K562 (cell line): ENCODE measurements at regions not wholly inside any gene's neighbourhood (a gene's known extent, or its start where the extent isn't known, plus 50 kb on each side); places are given as distances from the start of the nearest gene placed in this dataset.

Experiments used
- ATAC-seq: fragments of 200-7000 bp; cut with Tn5 transposase; 3 replicates; pipeline ENCODE4 v1.9.1; 2020; ENCODE audit warnings: moderate library complexity
- BruUV-seq: library from RNA; stranded (reverse); fragments of 400-500 nt; replicated peaks from 2 replicates; lab custom pipeline; 2021; lab: Mats Ljungman, UMichigan
- CTCF ChIA-PET: fragments of 300-600 bp; formaldehyde crosslinking; extraction: SDS; loops from one replicate; lab custom pipeline; 2021; ENCODE audit warnings: low intra/inter-chr PET ratio; lab: Yijun Ruan, JAX
- POLR2A ChIA-PET: fragments of 300-600, 350-650 bp; sonication (Branson Sonifier 250); formaldehyde crosslinking; extraction: SDS; loops from one replicate; lab custom pipeline; 2021; ENCODE audit warnings: antibody characterized with exemption, inconsistent platforms; lab: Yijun Ruan, JAX
- DNase-seq, 4 experiments: peaks; one replicate each; pipeline versions ENCODE4 v3.0.0 to v3.0.0-alpha.2; 2011 to 2018; ENCODE audit warnings: low spot score in 3 of 4, mixed read lengths in 3 of 4; ENCODE audit errors: extremely low read depth in 1 of 4
- FAIRE-seq: peaks from 2 replicates; lab custom pipeline; 2011; peaks lifted over from hg19 to GRCh38; lab: Jason Lieb, UNC
- H2AFZ ChIP-seq: 2 replicates; pipeline ENCODE4 v1.6.0; 2011; ENCODE audit warnings: low read depth, low read length, control low read depth, inconsistent platforms
- H3K27ac ChIP-seq: fragments of 200-600 bp; 3 replicates; pipeline ENCODE4 v1.8.0; 2011; ENCODE audit warnings: low read depth, mild to moderate bottlenecking, control low read depth, inconsistent platforms, low read length, moderate library complexity, mixed read lengths; ENCODE audit errors: extremely low read depth
- H3K27me3 ChIP-seq, 2 experiments: fragments of 300-600 bp in 1 of 2; 2 replicates in 1 of 2; 3 replicates in 1 of 2; pipeline versions ENCODE4 v1.6.0 to v1.8.0; 2011; ENCODE audit warnings: inconsistent platforms in 2 of 2, low read length in 2 of 2, mild to moderate bottlenecking in 1 of 2, mixed read lengths in 1 of 2, moderate library complexity in 1 of 2; ENCODE audit not compliant: control insufficient read depth in 2 of 2, insufficient read depth in 2 of 2
- H3K36me3 ChIP-seq: fragments of 300-600 bp; 3 replicates; pipeline ENCODE4 v1.8.0; 2011; ENCODE audit warnings: mild to moderate bottlenecking, low read length, inconsistent platforms; ENCODE audit not compliant: control insufficient read depth, insufficient read depth
- H3K4me1 ChIP-seq, 2 experiments: fragments of 200-600 bp in 1 of 2; replicated peaks in 1 of 2; 2 replicates in 1 of 2; 3 replicates in 1 of 2; pipeline versions ENCODE4 v1.5.1 to v1.8.0; 2011; ENCODE audit warnings: inconsistent platforms in 2 of 2, low read length in 2 of 2, mild to moderate bottlenecking in 1 of 2, mixed read lengths in 1 of 2, moderate library complexity in 1 of 2; ENCODE audit not compliant: control insufficient read depth in 2 of 2, insufficient read depth in 2 of 2
- H3K4me2 ChIP-seq: 2 replicates; pipeline ENCODE4 v1.6.1; 2011; ENCODE audit warnings: low read length, control low read depth, inconsistent platforms, mixed read lengths; ENCODE audit not compliant: insufficient read depth
- H3K4me3 ChIP-seq: fragments of 200-600 bp; sonication (generic), shearing (Covaris generic); 2 replicates; pipeline ENCODE4 v1.5.1; 2016; ENCODE audit warnings: control low read depth, inconsistent platforms
- H3K79me2 ChIP-seq: fragments of 200-600 bp; 3 replicates; pipeline ENCODE4 v1.8.0; 2011; ENCODE audit warnings: low read length, inconsistent platforms; ENCODE audit not compliant: control insufficient read depth, insufficient read depth
- H3K9ac ChIP-seq, 2 experiments: 2 replicates each; pipeline versions ENCODE4 v1.6.0 to v1.6.1; 2011; ENCODE audit warnings: low read depth in 2 of 2, low read length in 2 of 2, control low read depth in 1 of 2, inconsistent platforms in 1 of 2, mild to moderate bottlenecking in 1 of 2, mixed read lengths in 1 of 2; ENCODE audit not compliant: insufficient read depth in 1 of 2
- H3K9me1 ChIP-seq: one replicate; pipeline ENCODE4 v1.6.0; 2011; ENCODE audit warnings: inconsistent platforms, mild to moderate bottlenecking, low read length, moderate library complexity; ENCODE audit not compliant: control insufficient read depth, insufficient read depth
- H3K9me3 ChIP-seq: replicated peaks from 2 replicates; pipeline ENCODE4 v1.5.1; 2011; ENCODE audit warnings: low read depth, low read length, inconsistent platforms; ENCODE audit not compliant: control insufficient read depth, insufficient read depth
- H4K20me1 ChIP-seq: replicated peaks from 2 replicates; pipeline ENCODE4 v1.6.1; 2011; ENCODE audit warnings: low read length, inconsistent platforms, mixed read lengths; ENCODE audit not compliant: control insufficient read depth, insufficient read depth
- ARID4B ChIP-seq: sonication (generic); formaldehyde crosslinking; IDR thresholded peaks from 2 replicates; pipeline ENCODE4 v1.8.0; 2022; ENCODE audit warnings: mild to moderate bottlenecking, missing genetic modification reagents
- CCAR2 ChIP-seq: fragments of 200-400 bp; formaldehyde crosslinking; IDR thresholded peaks from 2 replicates; pipeline ENCODE4 v1.6.1; 2017; ENCODE audit warnings: mild to moderate bottlenecking, low read depth, low read length
- CHD2 ChIP-seq: IDR thresholded peaks from 2 replicates; pipeline ENCODE4 v1.6.1; 2011; ENCODE audit warnings: low read depth, low read length
- DPF2 ChIP-seq: fragments of 450-650 bp; IDR thresholded peaks from 2 replicates; pipeline ENCODE4 v1.6.1; 2016
- ETV6 ChIP-seq, 3 experiments: fragments of 150-350 bp in 1 of 3; sonication (generic) in 1 of 3; formaldehyde crosslinking in 1 of 3; IDR thresholded peaks; 2 replicates each; pipeline versions ENCODE4 v1.6.1 to v1.8.0; 2014 to 2022; ENCODE audit warnings: borderline replicate concordance in 2 of 3, low read depth in 2 of 3, antibody characterized with exemption in 1 of 3, low read length in 1 of 3, mild to moderate bottlenecking in 1 of 3, missing genetic modification reagents in 1 of 3
- HLTF ChIP-seq: fragments of 450-650 bp; IDR thresholded peaks from 2 replicates; pipeline ENCODE4 v1.6.1; 2016
- POLR2G ChIP-seq: fragments of 200-400 bp; formaldehyde crosslinking; IDR thresholded peaks from 2 replicates; pipeline ENCODE4 v1.6.1; 2017; ENCODE audit warnings: low read depth, mild to moderate bottlenecking, antibody characterized with exemption, low read length, moderate library complexity
- ZNF24 ChIP-seq: fragments of 450-650 bp; IDR thresholded peaks from 2 replicates; pipeline ENCODE4 v1.6.1; 2016
- WGBS: fragments of 100-300 bp; shearing (Covaris generic); methylation state at CpG from one replicate; pipeline ENCODE4 v1.1.6; 2016; ENCODE audit warnings: low coverage, mixed read lengths; ENCODE audit not compliant: insufficient coverage; ENCODE audit errors: missing lambda C conversion rate; 5-methylcytosine and 5-hydroxymethylcytosine counted together
- in situ Hi-C: fragments of 300-500 bp; cut with MboI; formaldehyde crosslinking; loops from 4 replicates; pipeline ENCODE4 v1.15.0; 2018; ENCODE audit warnings: inconsistent platforms, mixed read lengths
- intact Hi-C: fragments of 100-400 bp; cut with micrococcal nuclease; formaldehyde crosslinking; loops from 2 replicates; pipeline ENCODE4 v1.14.2; 2022

- Histone ChIP-seq H3K9ac (no peak overlapping the region), H3K9me1 (no peaks in the 10 kb centered on the region)
- no peak for FAIRE-seq
- intact Hi-C loops: no loop called here
- TF ChIP-seq ZNF24 (no peak), HLTF (no peak)
- TF ChIP-seq, all 486 proteins: peak for 0
- ChIA-PET CTCF (no interaction called here), POLR2A (interaction anchor here (1.2 to 2.5 kb wide), 4 partner anchors 9 to 16 kb away, joined by 3 to 10 read pairs (median 4); no protein-coding TSS in a partner anchor)
- Histone ChIP-seq H3K79me2 (no peaks in the 10 kb centered on the region), H4K20me1 (no peaks in the 10 kb centered on the region), H3K36me3 (no peaks in the 10 kb centered on the region), H3K27ac (no peak overlapping the region), H3K4me1 (peaks cover 0 to 4% of the 10 kb centered on the region in 2 experiments; a peak in 1 of 5 replicates), H3K27me3 (peaks cover 6 to 9% of the 10 kb centered on the region in 2 experiments; a peak in 2 of 5 replicates), H3K9me3 (no peaks in the 10 kb centered on the region; the same call in 1 of the 2 replicates), H3K4me2 (no peak overlapping the region), H2AFZ (no peak overlapping the region), H3K4me3 (no peak overlapping the region)
- BruUV-seq: no TSS peak
- WGBS: 63% methylated on average over 3 of the region's 3 CpGs
- in situ Hi-C loops: no loop called here
- no peak for ATAC-seq
- DNase-seq: no peak
Measured at GRCh38 chr7:106400923-106401322, 116.1 kb upstream of the NAMPT start.

GRCh38 chr7:106398786-106399185 is 114.0 kb upstream of the NAMPT start:
- DNase-seq (no peak), ATAC-seq (no peak), FAIRE-seq (no peak)
- no peaks in the 10 kb centered on the region for H4K20me1 ChIP-seq
- H3K9me1 ChIP-seq: no peaks in the 10 kb centered on the region
- no peaks in the 10 kb centered on the region for H3K36me3 ChIP-seq
- intact Hi-C loops (no loop called here), in situ Hi-C loops (no loop called here)
- no peaks in the 10 kb centered on the region for H3K79me2 ChIP-seq
- no peak overlapping the region for H3K4me3 ChIP-seq
- peaks cover 6 to 9% of the 10 kb centered on the region in 2 experiments; a peak in 2 of 5 replicates for H3K27me3 ChIP-seq
- POLR2A ChIA-PET: interaction anchor here (1.8 kb wide), 1 partner anchor 17 kb away, joined by 4 read pairs; no protein-coding TSS in a partner anchor
- H3K27ac ChIP-seq: no peak overlapping the region
- peaks cover 0 to 4% of the 10 kb centered on the region in 2 experiments; a peak in 1 of 5 replicates for H3K4me1 ChIP-seq
- no TSS peak for BruUV-seq
- no peaks in the 10 kb centered on the region; the same call in 1 of the 2 replicates for H3K9me3 ChIP-seq
- no peak overlapping the region for H3K9ac ChIP-seq
- H3K4me2 ChIP-seq: no peak overlapping the region
- CTCF ChIA-PET: no interaction called here
- no peak overlapping the region for H2AFZ ChIP-seq
- TF ChIP-seq CCAR2: no peak
- no peak for TF ChIP-seq DPF2
- no peak for TF ChIP-seq ARID4B (CRISPR knock-in tag)
- TF ChIP-seq POLR2G: no peak
- TF ChIP-seq ETV6 (IDR thresholded peaks at IDR 0.05; ENCODE audit: borderline replicate concordance in 1 of 2, low read depth in 2 of 2, low read length in 1 of 2): no peak
- TF ChIP-seq ETV6 (CRISPR knock-in tag; IDR thresholded peaks at IDR 0.05; ENCODE audit: borderline replicate concordance): no peak
- no peak for TF ChIP-seq CHD2
